MCF 10A (cell line): ENCODE measurements at regions not wholly inside any gene's neighbourhood (a gene's known extent, or its start where the extent isn't known, plus 50 kb on each side); places are given as distances from the start of the nearest gene placed in this dataset.
"Not testable (repeated sequence)": the region's sequence is repeated elsewhere in the genome, so short reads cannot be mapped to it uniquely, and the experiment has no call there.

Source experiments
- BruUV-seq: library from RNA; stranded (reverse); fragments of 400-500 nt; replicated peaks from 2 replicates; lab custom pipeline; 2021; lab: Mats Ljungman, UMichigan
- CTCF ChIA-PET: fragments of 300-600 bp; sonication (Branson Sonifier 250); formaldehyde crosslinking; extraction: SDS; loops from one replicate; lab custom pipeline; 2021; ENCODE audit warnings: antibody characterized with exemption, inconsistent platforms; lab: Yijun Ruan, JAX
- POLR2A ChIA-PET: fragments of 300-600, 350-650 bp; sonication (Branson Sonifier 250); formaldehyde crosslinking; extraction: SDS; loops from one replicate; lab custom pipeline; 2020; ENCODE audit warnings: antibody characterized with exemption, inconsistent platforms; lab: Yijun Ruan, JAX
- DNase-seq: peaks from one replicate; pipeline ENCODE4 v3.0.0-alpha.2; 2018; ENCODE audit not compliant: unreplicated experiment
- H3K27ac Mint-ChIP-seq: one replicate; pipeline ENCODE4 v1.8.0; 2022; ENCODE audit warnings: mild to moderate bottlenecking, low read depth, mixed read lengths; ENCODE audit not compliant: unreplicated experiment
- H3K27me3 Mint-ChIP-seq: one replicate; pipeline ENCODE4 v1.8.0; 2022; ENCODE audit warnings: mixed read lengths; ENCODE audit not compliant: insufficient read depth, unreplicated experiment
- H3K36me3 Mint-ChIP-seq: one replicate; pipeline ENCODE4 v1.8.0; 2022; ENCODE audit warnings: mild to moderate bottlenecking, moderate library complexity, mixed read lengths; ENCODE audit not compliant: insufficient read depth, unreplicated experiment
- H3K4me1 Mint-ChIP-seq: one replicate; pipeline ENCODE4 v1.8.0; 2022; ENCODE audit warnings: mixed read lengths; ENCODE audit not compliant: insufficient read depth, unreplicated experiment
- H3K4me3 Mint-ChIP-seq: one replicate; pipeline ENCODE4 v1.8.0; 2022; ENCODE audit warnings: mild to moderate bottlenecking, moderate library complexity, mixed read lengths; ENCODE audit not compliant: unreplicated experiment
- H3K9me3 Mint-ChIP-seq: one replicate; pipeline ENCODE4 v1.8.0; 2022; ENCODE audit warnings: mixed read lengths; ENCODE audit not compliant: unreplicated experiment
- intact Hi-C: fragments of 100-400 bp; cut with micrococcal nuclease; formaldehyde crosslinking; loops from 2 replicates; pipeline ENCODE4 v1.14.1; 2022

DNA sequence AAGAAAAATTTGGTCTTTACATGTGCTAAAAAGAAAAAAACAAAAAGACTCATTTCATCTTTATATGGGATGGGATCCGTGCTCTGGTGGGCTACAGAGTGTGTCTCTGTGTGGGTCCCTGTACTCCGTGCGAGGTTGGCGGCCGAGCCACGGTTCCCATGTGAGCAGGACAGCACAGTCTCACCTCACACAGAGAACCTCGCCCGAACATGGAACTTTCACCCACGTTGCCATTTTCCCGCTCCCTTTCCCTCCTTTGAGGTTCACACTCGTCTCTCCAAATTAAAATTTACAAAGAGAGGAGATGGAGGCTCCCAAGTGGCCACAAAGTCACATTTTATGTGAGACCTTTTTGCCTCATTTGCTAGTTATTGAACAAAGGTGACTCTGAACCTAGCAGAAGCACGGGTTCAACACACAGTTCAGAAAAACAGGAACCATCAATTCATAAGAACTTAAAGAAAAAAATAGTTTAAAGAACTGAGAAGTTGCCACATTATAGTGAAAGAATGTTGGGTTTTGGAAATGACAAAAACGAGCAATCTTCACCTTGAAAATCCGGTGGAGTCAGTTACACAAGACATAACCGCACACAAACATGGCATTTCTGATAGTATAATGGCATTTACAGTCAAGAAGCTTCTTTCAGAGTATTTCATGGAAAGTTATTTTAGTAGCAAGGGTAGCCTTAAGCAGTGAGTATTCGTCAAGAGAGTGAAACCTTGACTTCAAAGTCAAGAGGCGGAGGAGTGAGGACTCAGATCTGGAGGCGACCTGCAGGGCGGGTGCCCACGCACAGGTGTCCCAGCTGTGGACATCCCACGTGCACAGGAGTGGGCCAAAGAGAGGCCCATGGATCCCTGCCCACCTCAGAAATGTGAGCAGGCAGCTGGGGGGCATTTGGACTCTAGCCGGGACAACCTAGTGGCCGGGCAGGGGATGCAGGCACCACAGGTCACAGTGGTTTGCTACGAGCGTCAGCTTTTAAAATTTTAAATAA, 277.2 kb upstream of the PLGLB2 start:
- BruUV-seq, result TSS peak; percentile 8
- POLR2A ChIA-PET, intact Hi-C loops, H3K27ac Mint-ChIP-seq, H3K9me3 Mint-ChIP-seq, H3K4me1 Mint-ChIP-seq, DNase-seq, CTCF ChIA-PET, H3K36me3 Mint-ChIP-seq, H3K4me3 Mint-ChIP-seq, H3K27me3 Mint-ChIP-seq: not testable (repeated sequence)

DNA sequence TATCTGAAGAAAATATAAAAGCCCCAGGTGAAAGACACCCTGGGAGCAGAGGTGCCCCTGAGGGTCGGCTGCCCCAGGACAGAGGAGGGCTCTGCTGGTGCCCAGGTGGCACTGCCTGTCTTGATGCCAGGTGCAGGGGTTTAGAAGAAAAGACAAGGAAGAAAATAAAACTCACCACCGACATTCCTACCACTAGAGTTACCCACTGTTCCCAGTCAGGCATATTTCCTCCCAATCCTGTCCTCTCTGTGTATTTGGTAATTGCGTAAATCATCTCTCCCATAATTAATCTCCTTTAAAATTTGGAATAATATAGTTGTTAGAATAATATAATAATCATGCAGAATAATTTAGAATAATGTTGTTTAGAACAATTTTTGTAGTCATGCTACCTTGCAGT, 276.4 kb upstream of the PLGLB2 start:
- H3K27ac Mint-ChIP-seq, H3K4me1 Mint-ChIP-seq, H3K9me3 Mint-ChIP-seq, DNase-seq, H3K36me3 Mint-ChIP-seq, H3K4me3 Mint-ChIP-seq, intact Hi-C loops, POLR2A ChIA-PET, H3K27me3 Mint-ChIP-seq, CTCF ChIA-PET, BruUV-seq: not testable (repeated sequence)

DNA sequence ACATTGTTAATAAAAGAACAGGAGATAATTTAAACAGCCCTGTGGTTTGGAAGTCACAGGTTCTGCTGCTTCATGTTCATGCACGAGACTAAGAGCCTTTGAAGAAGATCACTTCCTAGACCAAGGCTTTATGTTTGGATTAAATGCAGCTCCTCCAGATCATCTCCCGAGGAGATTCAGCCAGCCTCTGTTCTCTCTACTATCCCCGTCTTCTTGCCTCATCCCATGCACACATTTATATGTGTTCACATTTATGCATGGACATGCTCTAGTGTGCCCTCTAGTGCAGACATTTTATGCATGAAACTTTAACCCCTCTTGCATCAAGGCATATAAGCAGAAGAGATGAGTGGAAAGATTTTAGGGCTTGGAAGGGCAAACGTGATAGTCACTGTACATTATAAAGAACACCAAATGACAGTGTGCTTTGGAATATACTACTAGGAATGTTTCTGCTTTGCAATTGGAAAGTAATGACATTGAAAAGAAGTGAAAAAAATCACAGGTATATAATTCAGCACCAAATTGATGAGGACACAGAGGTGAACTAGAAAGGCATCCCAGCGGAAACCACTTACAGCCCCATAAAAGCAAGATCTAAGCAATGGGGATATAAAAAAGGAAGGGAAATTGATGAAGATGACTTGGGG, 271.5 kb upstream of the PLGLB2 start:
- DNase-seq, POLR2A ChIA-PET, H3K27me3 Mint-ChIP-seq, H3K4me3 Mint-ChIP-seq, CTCF ChIA-PET, H3K9me3 Mint-ChIP-seq, intact Hi-C loops, BruUV-seq, H3K36me3 Mint-ChIP-seq: not testable (repeated sequence)
- peak overlapping the region; percentile 46 for H3K27ac Mint-ChIP-seq
- H3K4me1 Mint-ChIP-seq, result peaks cover 11% of the 10 kb centered on the region

GRCh38 chr2:87476936-87477335, 271.0 kb upstream of the PLGLB2 start:
- BruUV-seq, CTCF ChIA-PET, H3K36me3 Mint-ChIP-seq, H3K9me3 Mint-ChIP-seq, H3K27me3 Mint-ChIP-seq, H3K4me3 Mint-ChIP-seq, DNase-seq, POLR2A ChIA-PET, intact Hi-C loops: not testable (repeated sequence)
- Mint-ChIP-seq H3K27ac (peak overlapping the region; percentile 46), H3K4me1 (peaks cover 11% of the 10 kb centered on the region)

GRCh38 chr2:87477669-87478428, 270.0 kb upstream of the PLGLB2 start:
- CTCF ChIA-PET, result interaction anchor here (0.6 kb wide), 1 partner anchor 560 kb away, joined by 3 read pairs; no protein-coding TSS in a partner anchor
- intact Hi-C loops, H3K36me3 Mint-ChIP-seq, H3K9me3 Mint-ChIP-seq, H3K27me3 Mint-ChIP-seq, BruUV-seq, H3K27ac Mint-ChIP-seq, H3K4me3 Mint-ChIP-seq, POLR2A ChIA-PET, DNase-seq: not testable (repeated sequence)
- peaks cover 18% of the 10 kb centered on the region for H3K4me1 Mint-ChIP-seq

GRCh38 chr2:87478911-87479310, 269.0 kb upstream of the PLGLB2 start:
- H3K4me3 Mint-ChIP-seq, POLR2A ChIA-PET, H3K27ac Mint-ChIP-seq, intact Hi-C loops, BruUV-seq, H3K9me3 Mint-ChIP-seq, CTCF ChIA-PET, DNase-seq, H3K27me3 Mint-ChIP-seq, H3K36me3 Mint-ChIP-seq: not testable (repeated sequence)
- peaks cover 25% of the 10 kb centered on the region for H3K4me1 Mint-ChIP-seq

GRCh38 chr2:87483093-87483680, 264.7 kb upstream of the PLGLB2 start:
- H3K9me3 Mint-ChIP-seq, CTCF ChIA-PET: not testable (repeated sequence)

DNA sequence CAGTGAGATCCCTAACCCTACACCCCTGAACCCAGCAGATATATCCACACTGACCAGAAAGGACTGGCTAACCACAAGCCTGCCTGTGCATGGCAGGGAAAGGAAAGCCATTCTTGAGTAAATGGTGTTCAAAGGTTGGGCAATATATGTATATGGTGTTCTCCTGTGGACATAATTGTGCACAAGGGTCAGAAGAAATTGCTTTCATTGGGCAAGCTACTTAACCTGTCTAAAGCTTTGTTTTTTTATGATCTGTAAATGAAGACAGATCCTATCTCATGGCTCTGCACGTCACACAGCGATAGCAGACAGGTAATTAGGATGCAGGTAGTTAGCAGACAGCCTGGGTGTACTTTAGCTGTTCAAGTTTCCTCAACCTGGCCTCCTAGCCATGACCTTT, 263.5 kb upstream of the PLGLB2 start:
- DNase-seq, BruUV-seq, CTCF ChIA-PET, H3K36me3 Mint-ChIP-seq, POLR2A ChIA-PET, H3K27ac Mint-ChIP-seq, H3K27me3 Mint-ChIP-seq, intact Hi-C loops, H3K9me3 Mint-ChIP-seq, H3K4me3 Mint-ChIP-seq: not testable (repeated sequence)
- H3K4me1 Mint-ChIP-seq, result peaks cover 13% of the 10 kb centered on the region

More at GRCh38 chr2:87483093-87483680, 264.7 kb upstream of the PLGLB2 start:
- POLR2A ChIA-PET, H3K27me3 Mint-ChIP-seq, intact Hi-C loops, H3K36me3 Mint-ChIP-seq, BruUV-seq, H3K27ac Mint-ChIP-seq: not testable (repeated sequence)
- Mint-ChIP-seq H3K4me1 (peaks cover 13% of the 10 kb centered on the region), H3K4me3 (peak overlapping the region; percentile 38)
- peak; percentile 62 for DNase-seq
